Upper lobe of left lung (tissue), 6 donors: ENCODE measurements at regions not wholly inside any gene's neighbourhood (a gene's known extent, or its start where the extent isn't known, plus 50 kb on each side); places are given as distances from the start of the nearest gene placed in this dataset.

Experiments used
- ATAC-seq, 2 donors: fragments of 200-7000 bp; cut with Tn5 transposase; one replicate each; pipeline ENCODE4 v1.9.1; 2022; ENCODE audit warnings: mild to moderate bottlenecking in 2 of 2, moderate library complexity in 2 of 2; ENCODE audit not compliant: low FRiP score in 2 of 2
- DNase-seq, 2 donors: peaks; one replicate each; pipeline ENCODE4 v3.0.0-alpha.2; 2019 to 2020
- H3K27ac ChIP-seq, 4 donors: fragments of 200-600 bp; sonication (generic); one replicate each; pipeline ENCODE4 v1.5.1; 2016 to 2019
- H3K27me3 ChIP-seq, 4 donors: fragments of 200-600 bp; sonication (generic); one replicate each; pipeline ENCODE4 v1.5.1; 2017 to 2019
- H3K36me3 ChIP-seq, 4 donors: fragments of 200-600 bp; sonication (generic); one replicate each; pipeline ENCODE4 v1.5.1; 2016 to 2019
- H3K4me1 ChIP-seq, 4 donors: fragments of 200-600 bp; sonication (generic); one replicate each; pipeline ENCODE4 v1.5.1; 2018 to 2019
- H3K4me3 ChIP-seq, 4 donors: fragments of 200-600 bp; sonication (generic); one replicate each; pipeline ENCODE4 v1.5.1; 2017 to 2019; ENCODE audit warnings: mild to moderate bottlenecking in 2 of 4, moderate library complexity in 1 of 4
- H3K9me3 ChIP-seq, 4 donors: fragments of 200-600 bp; sonication (generic); one replicate each; pipeline ENCODE4 v1.5.1; 2018 to 2019
- EP300 ChIP-seq, 4 donors: sonication (generic); formaldehyde crosslinking; IDR thresholded peaks; one replicate each; pipeline ENCODE4 v1.5.1; 2017; ENCODE audit warnings: antibody characterized with exemption in 4 of 4, control low read depth in 2 of 4
- POLR2A ChIP-seq, 4 donors: fragments of 450-650 bp; IDR thresholded peaks; one replicate each; pipeline ENCODE4 v1.5.1; 2016 to 2017; ENCODE audit warnings: antibody characterized with exemption in 4 of 4, mild to moderate bottlenecking in 2 of 4
- POLR2AphosphoS5 ChIP-seq, 2 donors: sonication (generic); formaldehyde crosslinking; IDR thresholded peaks; one replicate each; pipeline ENCODE4 v1.5.1; 2017; ENCODE audit warnings: antibody characterized with exemption in 2 of 2
- WGBS, 2 donors: methylation state at CpG; one replicate each; pipeline ENCODE4 v1.1.5; 2017 to 2018; 5-methylcytosine and 5-hydroxymethylcytosine counted together
- TF ChIP-seq, protein P1 (sequence below), 6 experiments: fragments of 450-650 bp in 4 of 6; fragments of 200-600 bp in 2 of 6; sonication (generic) in 2 of 6; IDR thresholded peaks; one replicate each; pipeline ENCODE4 v1.5.1; 2016 to 2019; ENCODE audit warnings: antibody characterized with exemption in 6 of 6
- donor health status: DM: no; HTN: no; CAD: no; lungs with moderate emphysema.
- donor health status: DM: no; HTN: yes; CAD: no; lungs with severe emphysema.

DNA sequence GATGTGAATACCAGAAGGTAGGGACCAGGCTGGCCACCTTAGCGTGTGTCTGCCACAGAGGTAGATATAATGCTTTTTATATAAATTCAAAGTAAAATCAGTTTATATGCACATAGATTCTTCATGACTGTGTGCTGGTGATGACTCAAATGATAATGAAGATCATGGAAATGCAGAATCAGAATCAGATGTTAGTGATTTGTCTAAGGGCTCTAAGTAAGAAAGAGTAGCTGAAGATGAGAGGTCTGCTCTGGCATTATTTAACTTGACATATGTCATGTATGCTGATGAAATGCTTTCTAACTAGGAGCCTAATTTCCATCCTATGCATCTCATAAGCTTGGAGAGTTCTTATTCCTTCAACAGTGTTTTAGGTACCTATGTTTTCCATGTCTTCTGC, 50.3 kb upstream of the DPH6 start:
- H3K4me3 ChIP-seq, result no peak overlapping the region
- WGBS, 2 donors, result 92 to 100% methylated on average over 1 of the region's 1 CpG

DNA sequence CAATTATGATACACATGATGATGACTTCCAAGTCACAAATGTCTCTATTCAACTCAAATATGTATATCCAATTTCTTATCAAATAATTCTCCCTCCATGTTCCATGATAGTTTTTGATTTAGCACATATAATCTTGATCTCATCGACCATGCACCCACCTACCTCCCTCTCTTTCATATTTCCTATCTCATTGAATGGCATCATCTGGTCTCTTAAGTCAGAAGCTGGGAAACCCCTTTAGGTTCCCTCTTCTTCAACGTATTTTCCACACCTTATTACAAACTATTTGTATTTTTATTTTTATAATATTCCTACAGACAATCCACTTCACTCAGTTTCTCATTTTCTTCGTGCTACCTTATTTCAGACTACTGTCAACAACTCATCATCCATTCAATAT, 56.9 kb upstream of the DPH6 start:
- WGBS, 2 donors, result 90 to 92% methylated on average over 3 of the region's 3 CpGs
- Histone ChIP-seq H3K4me3 (no peak overlapping the region), H3K9me3 (no peaks in the 10 kb centered on the region), H3K4me1 (no peaks in the 10 kb centered on the region), H3K27me3 (no peaks in the 10 kb centered on the region), H3K27ac (no peak overlapping the region), H3K36me3 (no peaks in the 10 kb centered on the region)
- TF ChIP-seq EP300 (IDR thresholded peaks at IDR 0.05), result no peak
- TF ChIP-seq POLR2A (IDR thresholded peaks at IDR 0.05), result no peak
- no peak for TF ChIP-seq POLR2AphosphoS5 (IDR thresholded peaks at IDR 0.05)
- DNase-seq (no peak), ATAC-seq (no peak)

More for the DNA sequence above, 50.3 kb upstream of the DPH6 start:
- H3K27me3 ChIP-seq, result no peaks in the 10 kb centered on the region
- no peak for DNase-seq
- no peak for TF ChIP-seq POLR2AphosphoS5 (IDR thresholded peaks at IDR 0.05)
- TF ChIP-seq, protein P1, sequence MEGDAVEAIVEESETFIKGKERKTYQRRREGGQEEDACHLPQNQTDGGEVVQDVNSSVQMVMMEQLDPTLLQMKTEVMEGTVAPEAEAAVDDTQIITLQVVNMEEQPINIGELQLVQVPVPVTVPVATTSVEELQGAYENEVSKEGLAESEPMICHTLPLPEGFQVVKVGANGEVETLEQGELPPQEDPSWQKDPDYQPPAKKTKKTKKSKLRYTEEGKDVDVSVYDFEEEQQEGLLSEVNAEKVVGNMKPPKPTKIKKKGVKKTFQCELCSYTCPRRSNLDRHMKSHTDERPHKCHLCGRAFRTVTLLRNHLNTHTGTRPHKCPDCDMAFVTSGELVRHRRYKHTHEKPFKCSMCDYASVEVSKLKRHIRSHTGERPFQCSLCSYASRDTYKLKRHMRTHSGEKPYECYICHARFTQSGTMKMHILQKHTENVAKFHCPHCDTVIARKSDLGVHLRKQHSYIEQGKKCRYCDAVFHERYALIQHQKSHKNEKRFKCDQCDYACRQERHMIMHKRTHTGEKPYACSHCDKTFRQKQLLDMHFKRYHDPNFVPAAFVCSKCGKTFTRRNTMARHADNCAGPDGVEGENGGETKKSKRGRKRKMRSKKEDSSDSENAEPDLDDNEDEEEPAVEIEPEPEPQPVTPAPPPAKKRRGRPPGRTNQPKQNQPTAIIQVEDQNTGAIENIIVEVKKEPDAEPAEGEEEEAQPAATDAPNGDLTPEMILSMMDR (IDR thresholded peaks at IDR 0.05), result no peak
- no peaks in the 10 kb centered on the region for H3K36me3 ChIP-seq
- H3K4me1 ChIP-seq, result no peaks in the 10 kb centered on the region
- no peak overlapping the region for H3K27ac ChIP-seq
- no peaks in the 10 kb centered on the region for H3K9me3 ChIP-seq
- ATAC-seq, result no peak

DNA sequence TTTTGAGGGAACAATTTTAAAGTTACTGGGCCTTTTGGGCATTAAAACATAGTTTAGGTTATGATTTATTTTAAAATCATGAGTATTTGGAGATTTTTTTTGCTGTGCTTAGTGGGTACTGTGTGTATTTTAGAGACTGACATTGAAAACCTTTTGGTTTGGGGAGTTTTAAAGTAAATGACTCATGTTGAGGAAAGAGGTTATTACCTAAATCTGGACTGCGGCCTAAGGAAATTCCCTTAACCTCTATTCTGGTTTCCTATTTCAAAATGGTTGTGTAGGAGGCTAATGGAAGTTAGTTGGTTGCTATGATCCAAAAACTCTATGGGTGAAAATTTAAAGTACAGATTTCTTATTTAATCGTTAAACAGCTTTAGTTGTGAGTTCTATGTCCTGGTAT, 57.3 kb upstream of the DPH6 start:
- Histone ChIP-seq H3K4me1 (no peaks in the 10 kb centered on the region), H3K27ac (no peak overlapping the region), H3K4me3 (no peak overlapping the region), H3K36me3 (no peaks in the 10 kb centered on the region), H3K27me3 (no peaks in the 10 kb centered on the region), H3K9me3 (no peaks in the 10 kb centered on the region)
- no peak for ATAC-seq
- TF ChIP-seq POLR2AphosphoS5 (IDR thresholded peaks at IDR 0.05) (no peak), EP300 (IDR thresholded peaks at IDR 0.05) (no peak), POLR2A (IDR thresholded peaks at IDR 0.05) (no peak)
- TF ChIP-seq, protein P1 (IDR thresholded peaks at IDR 0.05), result no peak
- WGBS, 2 donors, result 74 to 87% methylated on average over 2 of the region's 2 CpGs
- DNase-seq, result no peak

DNA sequence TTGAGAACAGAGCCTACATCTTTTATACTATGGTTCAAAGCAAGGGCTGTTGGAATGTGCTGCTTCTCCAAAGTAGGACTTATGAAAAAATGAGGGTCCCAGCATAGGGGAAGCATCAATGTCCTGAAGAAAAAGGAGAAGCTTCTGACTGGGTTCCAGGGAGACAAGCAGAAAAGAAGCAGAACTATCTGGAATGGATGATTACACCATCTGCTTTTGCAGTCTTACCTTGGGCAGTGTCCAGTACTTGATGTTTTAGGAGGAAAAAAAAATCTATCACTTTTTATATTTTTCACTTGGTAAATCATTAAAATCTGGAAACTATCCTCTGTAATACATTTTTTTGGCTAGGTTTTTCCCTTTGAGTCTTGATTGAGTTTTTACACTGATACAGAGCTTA, 57.9 kb upstream of the DPH6 start:
- no peaks in the 10 kb centered on the region for H3K27me3 ChIP-seq
- ATAC-seq, result no peak
- H3K9me3 ChIP-seq, result no peaks in the 10 kb centered on the region
- H3K27ac ChIP-seq, result no peak overlapping the region
- H3K4me1 ChIP-seq, result no peaks in the 10 kb centered on the region
- H3K36me3 ChIP-seq, result no peaks in the 10 kb centered on the region
- DNase-seq, result no peak
- H3K4me3 ChIP-seq, result no peak overlapping the region
- TF ChIP-seq POLR2A (IDR thresholded peaks at IDR 0.05), result no peak
- no peak for TF ChIP-seq EP300 (IDR thresholded peaks at IDR 0.05)

DNA sequence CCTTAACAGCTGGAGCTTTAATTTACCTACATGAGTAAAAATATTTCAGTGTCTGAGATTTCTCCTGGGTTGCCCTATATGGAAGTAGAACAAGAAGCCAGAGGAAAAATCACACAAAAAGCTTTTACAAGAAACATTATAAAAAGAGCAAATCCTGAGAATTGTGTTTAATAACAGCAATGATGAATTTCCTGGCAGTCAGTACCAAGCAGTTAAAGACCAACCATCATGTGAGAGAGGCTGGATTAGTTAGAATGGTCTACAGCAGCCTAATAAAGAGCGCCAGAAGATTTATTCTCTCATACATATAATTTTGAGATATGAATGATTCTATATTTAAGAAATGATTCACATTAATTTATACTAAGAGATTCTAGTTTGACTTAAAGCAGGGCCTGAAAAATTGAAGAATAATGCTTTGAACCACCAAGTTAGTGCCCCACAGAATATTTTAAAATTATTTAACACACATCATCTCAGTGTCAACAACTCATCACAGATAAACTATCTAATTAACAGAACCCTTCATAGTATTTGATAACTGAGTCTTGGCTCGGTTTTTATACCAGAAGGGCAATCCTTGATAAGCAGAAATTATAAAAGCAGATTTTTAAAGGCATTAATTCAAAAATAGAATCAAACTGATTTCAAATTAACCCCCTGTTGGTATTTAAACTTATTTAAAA, 59.9 kb upstream of the DPH6 start:
- no peak overlapping the region for H3K4me3 ChIP-seq
- H3K27ac ChIP-seq, result no peak overlapping the region
- no peaks in the 10 kb centered on the region for H3K27me3 ChIP-seq
- H3K9me3 ChIP-seq, result no peaks in the 10 kb centered on the region
- ATAC-seq (no peak), DNase-seq (no peak)
- 83 to 89% methylated on average over 2 of the region's 2 CpGs for WGBS, 2 donors
- TF ChIP-seq POLR2A (IDR thresholded peaks at IDR 0.05) (no peak), POLR2AphosphoS5 (IDR thresholded peaks at IDR 0.05) (no peak), EP300 (IDR thresholded peaks at IDR 0.05) (no peak)
- no peaks in the 10 kb centered on the region for H3K4me1 ChIP-seq
- H3K36me3 ChIP-seq, result no peaks in the 10 kb centered on the region

DNA sequence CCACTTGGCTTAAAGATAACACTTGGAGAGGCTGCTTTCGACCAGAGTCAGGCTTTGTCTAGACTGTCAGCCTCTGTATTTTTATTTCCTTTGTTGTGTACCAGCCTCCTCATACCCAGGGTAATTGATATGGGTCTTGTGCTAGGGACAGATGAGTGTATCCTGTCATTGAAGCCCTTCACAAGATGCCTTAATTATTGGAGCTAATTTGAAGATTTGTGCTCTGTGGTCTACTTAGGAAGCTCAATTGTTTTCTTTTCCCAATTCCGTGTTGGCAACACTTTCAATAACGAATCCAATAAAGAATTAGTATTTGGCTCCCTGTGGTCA, 60.5 kb upstream of the DPH6 start:
- DNase-seq (no peak), ATAC-seq (no peak)
- Histone ChIP-seq H3K4me3 (no peak overlapping the region), H3K36me3 (no peaks in the 10 kb centered on the region), H3K27me3 (no peaks in the 10 kb centered on the region), H3K27ac (no peak overlapping the region), H3K4me1 (no peaks in the 10 kb centered on the region), H3K9me3 (no peaks in the 10 kb centered on the region)
- 65 to 66% methylated on average over 3 of the region's 3 CpGs for WGBS, 2 donors
- TF ChIP-seq EP300 (IDR thresholded peaks at IDR 0.05) (no peak), POLR2AphosphoS5 (IDR thresholded peaks at IDR 0.05) (no peak), POLR2A (IDR thresholded peaks at IDR 0.05) (no peak)
- TF ChIP-seq, protein P1 (IDR thresholded peaks at IDR 0.05), result no peak
